ENCODE measurements at regions not wholly inside any gene's neighbourhood (a gene's known extent, or its start where the extent isn't known, plus 50 kb on each side); places are given as distances from the start of the nearest gene placed in this dataset.

DNA sequence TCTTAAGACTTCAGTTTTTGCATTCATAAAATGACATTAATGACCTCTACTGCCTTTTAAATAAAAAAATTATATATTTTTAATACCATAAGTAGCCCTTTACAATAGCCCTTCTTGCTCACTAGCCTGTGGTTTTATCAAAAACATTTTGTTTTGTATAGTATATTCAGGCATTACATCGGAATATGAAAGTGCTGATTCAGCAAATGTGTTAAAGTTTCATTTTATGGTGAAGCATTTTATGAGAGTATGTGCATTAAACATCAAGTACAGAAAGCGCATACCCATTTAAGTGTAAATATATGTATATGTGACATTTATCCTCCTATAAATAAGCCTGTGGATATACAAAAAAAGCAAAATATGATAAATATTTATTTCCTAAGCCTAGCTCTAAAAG, 56.2 kb upstream of the GABRB2 start:
- TF ChIP-seq EP300 (IDR thresholded peaks at IDR 0.05): no peak
- TF ChIP-seq, protein P1, sequence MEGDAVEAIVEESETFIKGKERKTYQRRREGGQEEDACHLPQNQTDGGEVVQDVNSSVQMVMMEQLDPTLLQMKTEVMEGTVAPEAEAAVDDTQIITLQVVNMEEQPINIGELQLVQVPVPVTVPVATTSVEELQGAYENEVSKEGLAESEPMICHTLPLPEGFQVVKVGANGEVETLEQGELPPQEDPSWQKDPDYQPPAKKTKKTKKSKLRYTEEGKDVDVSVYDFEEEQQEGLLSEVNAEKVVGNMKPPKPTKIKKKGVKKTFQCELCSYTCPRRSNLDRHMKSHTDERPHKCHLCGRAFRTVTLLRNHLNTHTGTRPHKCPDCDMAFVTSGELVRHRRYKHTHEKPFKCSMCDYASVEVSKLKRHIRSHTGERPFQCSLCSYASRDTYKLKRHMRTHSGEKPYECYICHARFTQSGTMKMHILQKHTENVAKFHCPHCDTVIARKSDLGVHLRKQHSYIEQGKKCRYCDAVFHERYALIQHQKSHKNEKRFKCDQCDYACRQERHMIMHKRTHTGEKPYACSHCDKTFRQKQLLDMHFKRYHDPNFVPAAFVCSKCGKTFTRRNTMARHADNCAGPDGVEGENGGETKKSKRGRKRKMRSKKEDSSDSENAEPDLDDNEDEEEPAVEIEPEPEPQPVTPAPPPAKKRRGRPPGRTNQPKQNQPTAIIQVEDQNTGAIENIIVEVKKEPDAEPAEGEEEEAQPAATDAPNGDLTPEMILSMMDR (IDR thresholded peaks at IDR 0.05): no peak

All from suprapubic skin (tissue), 3 donors.